ENCODE measurements at regions not wholly inside any gene's neighbourhood (a gene's known extent, or its start where the extent isn't known, plus 50 kb on each side); places are given as distances from the start of the nearest gene placed in this dataset.

- Histone ChIP-seq H2BK15ac (ENCODE audit: low read length) (no peak overlapping the region), H2BK12ac (ENCODE audit: low read depth, low read length) (no peak overlapping the region), H2AFZ (ENCODE audit: low read length) (no peak overlapping the region), H2BK20ac (ENCODE audit: low read length) (no peak overlapping the region), H3K23me2 (ENCODE audit: low read depth, low read length) (no peaks in the 10 kb centered on the region), H3K27me3 (replicated peaks in 1 of 4; ENCODE audit: control insufficient read depth in 3 of 4, extremely low read depth in 1 of 4, insufficient read depth in 3 of 4, low read length in 3 of 4) (no peaks in the 10 kb centered on the region), H3K4me2 (ENCODE audit: insufficient read depth in 1 of 2, low read depth in 2 of 2, low read length in 2 of 2) (no peak overlapping the region), H3K56ac (replicated peaks; ENCODE audit: insufficient read length, low read depth, low read length) (no peak overlapping the region), H4K5ac (ENCODE audit: insufficient read length, low read depth, low read length) (no peak overlapping the region), H3K4me1 (replicated peaks in 1 of 4; ENCODE audit: control insufficient read depth in 3 of 4, insufficient read depth in 4 of 4, low read length in 3 of 4) (no peaks in the 10 kb centered on the region), H3K79me2 (ENCODE audit: control insufficient read depth in 1 of 2, insufficient read depth in 2 of 2, low read length in 2 of 2) (no peaks in the 10 kb centered on the region), H2BK120ac (replicated peaks; ENCODE audit: low read depth, low read length) (no peak overlapping the region), H3K9me3 (ENCODE audit: insufficient read depth in 2 of 2, low read depth in 1 of 2, low read length in 1 of 2) (no peaks in the 10 kb centered on the region), H3K79me1 (ENCODE audit: low read depth, low read length) (no peaks in the 10 kb centered on the region), H4K91ac (replicated peaks; ENCODE audit: insufficient read length, low read length) (no peak overlapping the region), H3K18ac (ENCODE audit: extremely low read depth, low read length) (no peak overlapping the region), H4K8ac (ENCODE audit: extremely low read depth, insufficient read depth, low read length) (no peak overlapping the region), H3K36me3 (ENCODE audit: control insufficient read depth in 2 of 4, insufficient read depth in 4 of 4, low read length in 3 of 4) (no peaks in the 10 kb centered on the region), H3K23ac (ENCODE audit: insufficient read length) (no peak overlapping the region), H3K4ac (replicated peaks; ENCODE audit: insufficient read length, low read depth, low read length) (no peak overlapping the region), H2AK5ac (ENCODE audit: low read depth, low read length) (no peak overlapping the region), H4K20me1 (replicated peaks in 1 of 2; ENCODE audit: control insufficient read depth in 1 of 2, insufficient read depth in 2 of 2, low read length in 2 of 2) (no peaks in the 10 kb centered on the region), H3K4me3 (ENCODE audit: extremely low read depth in 1 of 4, insufficient read depth in 2 of 4, low read depth in 3 of 4, low read length in 4 of 4) (no peak overlapping the region), H3K9ac (replicated peaks in 1 of 4; ENCODE audit: extremely low read depth in 1 of 4, low read depth in 3 of 4, low read length in 3 of 4) (no peak overlapping the region), H3K14ac (ENCODE audit: insufficient read length) (no peak overlapping the region), H2BK5ac (ENCODE audit: low read depth, low read length) (no peak overlapping the region), H3K27ac (ENCODE audit: low read depth, low read length) (no peak overlapping the region)
- ChIA-PET CTCF (ENCODE audit: partially characterized antibody) (no interaction called here), POLR2A (ENCODE audit: partially characterized antibody) (no interaction called here)
- DNase-seq (ENCODE audit: low read depth in 1 of 2, low spot score in 2 of 2): no peak
- 90% methylated on average over 3 of the region's 3 CpGs; no CpG with 5 or more reads in 1 of the 2 experiments for WGBS, 2 experiments (ENCODE audit: extremely low coverage in 1 of 2, insufficient coverage in 1 of 2, insufficient read length in 1 of 2, insufficient replicate concordance in 2 of 2, low coverage in 1 of 2, low lambda C conversion rate in 2 of 2, missing lambda C conversion rate in 1 of 2)
- no peak for FAIRE-seq
- TF ChIP-seq BCL11A (IDR thresholded peaks at IDR 0.05; ENCODE audit: low read depth in 2 of 2, low read length in 2 of 2): no peak
- TF ChIP-seq MAX (IDR thresholded peaks at IDR 0.05): no peak
- TF ChIP-seq RBBP5 (IDR thresholded peaks at IDR 0.05; ENCODE audit: borderline replicate concordance, low read depth, low read length): no peak
- TF ChIP-seq SRF (IDR thresholded peaks at IDR 0.05; ENCODE audit: low read depth, low read length): no peak
- no peak for TF ChIP-seq MAFK (IDR thresholded peaks at IDR 0.05; ENCODE audit: low read depth, low read length)
- no peak for TF ChIP-seq RNF2 (IDR thresholded peaks at IDR 0.05; ENCODE audit: borderline replicate concordance, low read depth, low read length, missing control alignments, poor library complexity, severe bottlenecking)
- no peak for TF ChIP-seq RXRA (IDR thresholded peaks at IDR 0.05; ENCODE audit: insufficient read depth, low read depth, low read length)
- TF ChIP-seq CTBP2 (IDR thresholded peaks at IDR 0.05; ENCODE audit: borderline replicate concordance, insufficient read depth, insufficient read length, low read length): no peak
- no peak for TF ChIP-seq RAD21 (IDR thresholded peaks at IDR 0.05 in 1 of 2, conservative IDR thresholded peaks at IDR 0.05 in 1 of 2; ENCODE audit: low read depth in 2 of 2, low read length in 2 of 2)
- no peak for TF ChIP-seq USF2 (IDR thresholded peaks at IDR 0.05; ENCODE audit: low read length)
- TF ChIP-seq PHF8 (conservative IDR thresholded peaks at IDR 0.05; ENCODE audit: low read depth, low read length): no peak
- no peak for TF ChIP-seq SP1 (IDR thresholded peaks at IDR 0.05; ENCODE audit: low read depth, low read length)
- no peak for TF ChIP-seq CHD1 (IDR thresholded peaks at IDR 0.05; ENCODE audit: low read depth, low read length)
- TF ChIP-seq CREB1 (IDR thresholded peaks at IDR 0.05): no peak
Observed at GRCh38 chr5:57979671-57980070, 480.2 kb downstream of the PLK2 start.

All from H1 (cell line).